ENCODE measurements at regions not wholly inside any gene's neighbourhood (a gene's known extent, or its start where the extent isn't known, plus 50 kb on each side); places are given as distances from the start of the nearest gene placed in this dataset.

DNA sequence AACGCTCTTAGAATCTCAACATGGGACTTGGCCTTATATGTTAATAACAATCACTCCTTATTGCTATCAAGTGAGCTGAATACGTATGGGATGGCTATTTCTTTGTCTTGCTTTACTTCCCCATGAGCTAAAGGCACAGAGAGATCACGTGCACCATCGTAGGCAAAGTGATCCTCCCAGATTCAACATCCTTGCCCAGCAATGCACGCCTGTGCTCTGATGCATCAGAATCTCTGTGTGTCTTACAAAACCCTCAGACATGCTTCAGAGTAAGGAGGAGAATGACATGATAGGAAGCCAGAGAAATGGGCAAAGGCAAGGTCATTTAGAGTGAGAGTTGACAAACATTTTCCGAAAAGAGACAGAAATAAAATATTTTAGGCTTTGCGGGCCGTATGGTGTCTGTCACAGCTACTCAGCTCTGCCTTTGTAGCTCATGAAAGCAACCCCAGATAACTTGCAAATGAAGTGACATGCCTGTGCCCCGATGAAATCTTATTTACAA lies 277.6 kb upstream of the CDH4 start:
- Histone ChIP-seq H2BK20ac (ENCODE audit: low read length) (no peak overlapping the region), H3K27ac (ENCODE audit: low read depth, low read length) (no peak overlapping the region), H4K91ac (replicated peaks; ENCODE audit: insufficient read length, low read length) (no peak overlapping the region), H3K56ac (replicated peaks; ENCODE audit: insufficient read length, low read depth, low read length) (no peak overlapping the region), H3K14ac (ENCODE audit: insufficient read length) (no peak overlapping the region), H2BK120ac (replicated peaks; ENCODE audit: low read depth, low read length) (no peak overlapping the region), H3K18ac (ENCODE audit: extremely low read depth, low read length) (no peak overlapping the region), H4K20me1 (replicated peaks in 1 of 2; ENCODE audit: control insufficient read depth in 1 of 2, insufficient read depth in 2 of 2, low read length in 2 of 2) (no peaks in the 10 kb centered on the region), H4K5ac (ENCODE audit: insufficient read length, low read depth, low read length) (no peak overlapping the region), H2AFZ (ENCODE audit: low read length) (no peak overlapping the region), H3K9ac (replicated peaks in 1 of 4; ENCODE audit: extremely low read depth in 1 of 4, low read depth in 3 of 4, low read length in 3 of 4) (no peak overlapping the region; a peak in 1 of 7 replicates), H3K36me3 (ENCODE audit: control insufficient read depth in 2 of 4, insufficient read depth in 4 of 4, low read length in 3 of 4) (no peaks in the 10 kb centered on the region), H3K23ac (ENCODE audit: insufficient read length) (no peak overlapping the region), H3K79me2 (ENCODE audit: control insufficient read depth in 1 of 2, insufficient read depth in 2 of 2, low read length in 2 of 2) (no peaks in the 10 kb centered on the region), H3K23me2 (ENCODE audit: low read depth, low read length) (no peaks in the 10 kb centered on the region), H3K4me2 (ENCODE audit: insufficient read depth in 1 of 2, low read depth in 2 of 2, low read length in 2 of 2) (no peak overlapping the region), H2BK15ac (ENCODE audit: low read length) (no peak overlapping the region), H2BK5ac (ENCODE audit: low read depth, low read length) (no peak overlapping the region), H3K79me1 (ENCODE audit: low read depth, low read length) (no peaks in the 10 kb centered on the region), H3K4me1 (replicated peaks in 1 of 4; ENCODE audit: control insufficient read depth in 3 of 4, insufficient read depth in 4 of 4, low read length in 3 of 4) (no peaks in the 10 kb centered on the region), H3K27me3 (replicated peaks in 1 of 4; ENCODE audit: control insufficient read depth in 3 of 4, extremely low read depth in 1 of 4, insufficient read depth in 3 of 4, low read length in 3 of 4) (peaks cover 0 to 7% (median 4%) of the 10 kb centered on the region in 4 experiments; a peak in 4 of 7 replicates), H3K9me3 (ENCODE audit: insufficient read depth in 2 of 2, low read depth in 1 of 2, low read length in 1 of 2) (peaks cover 0 to 2% of the 10 kb centered on the region in 2 experiments; a peak in 1 of 4 replicates), H3K4ac (replicated peaks; ENCODE audit: insufficient read length, low read depth, low read length) (no peak overlapping the region), H4K8ac (ENCODE audit: extremely low read depth, insufficient read depth, low read length) (no peak overlapping the region), H2AK5ac (ENCODE audit: low read depth, low read length) (no peak overlapping the region), H2BK12ac (ENCODE audit: low read depth, low read length) (no peak overlapping the region), H3K4me3 (ENCODE audit: extremely low read depth in 1 of 4, insufficient read depth in 2 of 4, low read depth in 3 of 4, low read length in 4 of 4) (no peak overlapping the region)
- ChIA-PET POLR2A (ENCODE audit: partially characterized antibody) (no interaction called here), CTCF (ENCODE audit: partially characterized antibody) (interaction anchor here (1.0 to 1.6 kb wide), 2 partner anchors 10 to 12 kb away, joined by 5 read pairs; no protein-coding TSS in a partner anchor)
- TF ChIP-seq TCF12 (IDR thresholded peaks at IDR 0.05; ENCODE audit: low read depth, low read length): no peak
- no peak for TF ChIP-seq MAX (IDR thresholded peaks at IDR 0.05)
- TF ChIP-seq PHF8 (conservative IDR thresholded peaks at IDR 0.05; ENCODE audit: low read depth, low read length): no peak
- TF ChIP-seq KDM5A (IDR thresholded peaks at IDR 0.05; ENCODE audit: low read length): no peak
- TF ChIP-seq TAF7 (optimal IDR thresholded peaks at IDR 0.05; ENCODE audit: borderline replicate concordance, low read depth, low read length): no peak
- TF ChIP-seq HDAC2 (IDR thresholded peaks at IDR 0.05; ENCODE audit: borderline replicate concordance in 1 of 2, low read depth in 2 of 2, low read length in 2 of 2): no peak
- no peak for TF ChIP-seq EP300 (IDR thresholded peaks at IDR 0.05; ENCODE audit: borderline replicate concordance in 1 of 2, low read depth in 2 of 2, low read length in 2 of 2)
- no peak for TF ChIP-seq SP2 (IDR thresholded peaks at IDR 0.05; ENCODE audit: low read length)
- TF ChIP-seq POU5F1 (IDR thresholded peaks at IDR 0.05; ENCODE audit: low read depth, low read length): no peak
- no peak for TF ChIP-seq TAF1 (IDR thresholded peaks at IDR 0.05; ENCODE audit: low read depth, low read length)
- TF ChIP-seq EZH2 (IDR thresholded peaks at IDR 0.05; ENCODE audit: low read depth, low read length, severe bottlenecking): no peak
- no peak for TF ChIP-seq CREB1 (IDR thresholded peaks at IDR 0.05)
- no peak for TF ChIP-seq GTF2F1 (IDR thresholded peaks at IDR 0.05; ENCODE audit: borderline replicate concordance, low read depth, low read length)
- no peak for TF ChIP-seq SIX5 (IDR thresholded peaks at IDR 0.05; ENCODE audit: low read depth, low read length)
- DNase-seq (ENCODE audit: low read depth in 1 of 2, low spot score in 2 of 2) (no peak), FAIRE-seq (no peak)
- WGBS, 2 experiments (ENCODE audit: extremely low coverage in 1 of 2, insufficient coverage in 1 of 2, insufficient read length in 1 of 2, insufficient replicate concordance in 2 of 2, low coverage in 1 of 2, low lambda C conversion rate in 2 of 2, missing lambda C conversion rate in 1 of 2): 94% methylated on average over 9 of the region's 9 CpGs; no CpG with 5 or more reads in 1 of the 2 experiments

Data from H1 (cell line).